GM12872 (cell line): ENCODE measurements at regions not wholly inside any gene's neighbourhood (a gene's known extent, or its start where the extent isn't known, plus 50 kb on each side); places are given as distances from the start of the nearest gene placed in this dataset.

Source experiments
- TF ChIP-seq, protein P1 (sequence below): IDR thresholded peaks from 3 replicates; pipeline ENCODE4 v1.5.1; 2011; ENCODE audit warnings: low read depth, mild to moderate bottlenecking, low read length, moderate library complexity; ENCODE audit not compliant: insufficient read depth

DNA sequence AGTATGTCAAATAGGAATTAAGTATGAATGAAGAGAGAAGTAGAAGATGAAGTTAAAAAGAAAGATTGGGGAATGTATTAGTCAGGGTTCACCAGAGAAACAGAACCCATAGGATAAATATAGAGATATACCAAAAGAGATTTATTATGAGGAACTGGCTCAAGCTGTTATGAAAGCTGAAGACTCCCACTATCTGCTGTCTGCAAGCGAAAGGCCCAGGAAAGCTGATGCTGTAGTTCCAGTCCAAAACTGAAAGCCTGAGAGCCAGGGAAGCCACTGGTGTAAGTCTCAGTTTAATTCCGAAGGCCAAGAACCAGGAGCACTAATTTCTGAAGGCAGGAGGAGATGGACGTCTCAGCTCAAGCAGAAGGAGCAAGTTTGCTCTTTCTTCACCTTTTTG lies 200.9 kb upstream of the FN1 start:
- TF ChIP-seq, protein P1, sequence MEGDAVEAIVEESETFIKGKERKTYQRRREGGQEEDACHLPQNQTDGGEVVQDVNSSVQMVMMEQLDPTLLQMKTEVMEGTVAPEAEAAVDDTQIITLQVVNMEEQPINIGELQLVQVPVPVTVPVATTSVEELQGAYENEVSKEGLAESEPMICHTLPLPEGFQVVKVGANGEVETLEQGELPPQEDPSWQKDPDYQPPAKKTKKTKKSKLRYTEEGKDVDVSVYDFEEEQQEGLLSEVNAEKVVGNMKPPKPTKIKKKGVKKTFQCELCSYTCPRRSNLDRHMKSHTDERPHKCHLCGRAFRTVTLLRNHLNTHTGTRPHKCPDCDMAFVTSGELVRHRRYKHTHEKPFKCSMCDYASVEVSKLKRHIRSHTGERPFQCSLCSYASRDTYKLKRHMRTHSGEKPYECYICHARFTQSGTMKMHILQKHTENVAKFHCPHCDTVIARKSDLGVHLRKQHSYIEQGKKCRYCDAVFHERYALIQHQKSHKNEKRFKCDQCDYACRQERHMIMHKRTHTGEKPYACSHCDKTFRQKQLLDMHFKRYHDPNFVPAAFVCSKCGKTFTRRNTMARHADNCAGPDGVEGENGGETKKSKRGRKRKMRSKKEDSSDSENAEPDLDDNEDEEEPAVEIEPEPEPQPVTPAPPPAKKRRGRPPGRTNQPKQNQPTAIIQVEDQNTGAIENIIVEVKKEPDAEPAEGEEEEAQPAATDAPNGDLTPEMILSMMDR, result no peak

DNA sequence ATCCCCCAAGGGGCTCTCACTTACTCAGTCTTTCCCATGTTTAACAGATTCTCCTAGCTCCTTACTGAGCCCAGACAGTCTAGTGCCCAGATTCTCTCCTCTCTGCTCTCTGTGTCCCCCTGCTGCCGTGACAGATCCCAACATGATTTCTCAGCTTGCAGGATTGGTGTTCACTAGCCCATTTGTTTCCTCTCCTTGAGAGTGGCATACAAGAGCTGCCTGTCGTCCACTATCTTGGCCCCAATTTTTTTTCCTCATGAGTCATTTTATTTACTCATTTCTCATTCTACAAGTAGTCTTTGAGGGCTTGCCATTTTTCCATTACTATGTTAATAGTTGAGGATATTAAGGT lies 199.9 kb upstream of the FN1 start:
- TF ChIP-seq, protein P1, result no peak

DNA sequence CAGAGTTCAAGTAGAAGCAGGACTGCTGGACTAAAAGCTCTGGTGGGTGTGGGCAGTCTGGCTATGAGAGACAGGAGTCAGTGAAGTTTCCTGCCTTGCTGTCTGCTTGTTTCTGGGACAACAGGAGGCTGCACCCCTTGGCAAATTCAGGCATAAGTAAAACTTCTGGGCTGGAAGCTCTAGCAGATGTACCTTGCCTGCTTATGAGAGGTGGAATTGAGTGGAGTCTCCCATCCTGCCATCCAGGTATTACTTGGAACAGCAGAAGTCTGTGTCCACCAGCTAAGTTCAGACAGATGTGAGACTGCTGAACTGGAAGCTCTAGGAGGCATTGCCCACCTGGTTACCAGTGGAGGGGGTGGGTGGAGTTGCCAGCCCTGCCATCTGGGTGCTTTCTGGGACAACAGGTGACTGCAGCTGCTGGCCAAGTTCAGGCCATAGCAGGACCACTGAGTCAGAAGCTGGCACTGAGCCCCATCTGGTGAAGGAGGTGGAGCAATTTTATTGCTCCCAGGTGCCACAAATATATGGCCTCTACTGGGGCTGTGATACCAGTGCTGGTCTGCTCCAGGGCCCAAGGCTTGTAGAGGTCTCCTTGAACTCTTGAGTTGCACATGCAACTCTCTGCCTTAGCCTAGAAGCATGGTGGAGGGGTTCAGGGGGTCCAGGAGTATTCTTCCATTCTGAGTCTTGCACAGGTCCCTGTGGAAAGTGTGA lies 199.4 kb upstream of the FN1 start:
- TF ChIP-seq, protein P1, result no peak

DNA sequence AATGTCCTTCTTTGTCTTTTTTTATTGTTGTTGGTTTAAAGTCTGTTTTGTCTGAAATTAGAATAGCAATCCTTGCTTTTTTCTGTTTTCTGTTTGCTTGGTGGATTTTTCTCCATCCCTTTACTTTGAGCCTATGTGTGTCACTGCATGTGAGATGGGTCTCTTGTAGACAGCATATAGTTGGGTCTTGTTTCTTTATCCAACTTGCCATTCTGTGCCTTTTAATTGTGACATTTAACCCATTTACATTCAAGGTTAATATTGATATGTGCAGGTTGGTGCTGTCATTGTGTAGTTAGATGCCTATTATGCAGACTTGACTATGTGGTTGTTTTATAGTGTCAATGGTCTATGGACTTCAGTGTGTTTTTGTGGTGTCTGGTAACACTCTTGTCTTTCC lies 197.5 kb upstream of the FN1 start:
- TF ChIP-seq, protein P1, result no peak

DNA sequence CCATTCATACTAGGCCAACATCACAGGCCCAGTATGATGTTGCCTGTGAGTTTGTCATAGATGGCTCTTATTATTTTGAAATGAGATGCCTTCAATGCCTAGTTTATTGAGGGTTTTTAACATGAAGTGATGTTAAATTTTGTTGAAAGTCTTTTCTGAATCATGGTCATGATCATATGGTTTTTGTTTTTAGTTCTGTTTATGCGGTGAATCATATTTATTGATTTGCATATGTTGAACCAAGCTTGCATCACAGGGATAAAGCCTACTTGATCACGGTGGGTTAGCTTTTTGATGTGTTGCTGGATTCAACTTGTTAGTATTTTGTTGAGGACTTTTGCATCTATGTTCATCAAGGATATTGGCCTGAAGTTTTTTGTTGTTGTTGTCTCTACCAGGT lies 195.8 kb upstream of the FN1 start:
- TF ChIP-seq, protein P1, result no peak

DNA sequence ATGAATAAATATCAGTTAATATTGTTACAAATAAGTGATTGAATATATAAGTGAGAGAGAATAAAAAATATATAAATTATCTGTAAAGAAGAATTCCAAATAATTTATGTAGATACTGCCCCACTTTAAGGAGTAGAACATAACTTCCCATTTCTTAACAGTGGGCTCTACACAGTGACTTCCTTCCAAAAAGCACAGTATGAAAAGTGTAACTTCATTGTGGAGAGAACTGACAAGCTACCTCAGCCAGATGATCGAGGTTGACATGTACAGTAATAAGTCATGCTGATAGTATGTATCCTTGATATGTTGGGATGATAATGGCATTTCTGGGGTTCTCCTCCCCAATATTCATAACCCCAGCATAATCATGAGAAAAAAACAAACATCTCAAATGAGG lies 191.9 kb upstream of the FN1 start:
- TF ChIP-seq, protein P1, result no peak

DNA sequence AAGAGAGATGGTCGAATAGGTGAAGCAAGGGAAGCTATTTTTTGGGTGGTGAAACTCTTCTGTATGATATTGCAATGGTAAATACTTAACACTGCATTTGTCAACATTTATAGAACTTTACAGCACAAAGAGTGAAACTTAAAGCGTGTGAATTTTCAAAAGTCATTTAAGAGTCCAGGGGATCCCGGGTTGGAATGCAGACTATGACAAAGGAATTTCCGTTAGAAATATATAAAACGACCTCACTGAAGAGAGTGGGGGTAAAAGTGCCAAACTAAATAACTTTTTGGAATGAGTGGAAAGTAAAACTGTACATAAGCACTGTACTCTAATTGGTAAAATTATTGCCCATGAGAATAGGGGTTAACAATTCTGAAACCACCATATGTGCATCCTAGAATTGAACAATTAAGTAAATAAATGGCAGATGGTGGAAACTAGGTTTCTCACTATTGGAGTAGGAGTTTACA lies 191.0 kb upstream of the FN1 start:
- TF ChIP-seq, protein P1, result no peak

DNA sequence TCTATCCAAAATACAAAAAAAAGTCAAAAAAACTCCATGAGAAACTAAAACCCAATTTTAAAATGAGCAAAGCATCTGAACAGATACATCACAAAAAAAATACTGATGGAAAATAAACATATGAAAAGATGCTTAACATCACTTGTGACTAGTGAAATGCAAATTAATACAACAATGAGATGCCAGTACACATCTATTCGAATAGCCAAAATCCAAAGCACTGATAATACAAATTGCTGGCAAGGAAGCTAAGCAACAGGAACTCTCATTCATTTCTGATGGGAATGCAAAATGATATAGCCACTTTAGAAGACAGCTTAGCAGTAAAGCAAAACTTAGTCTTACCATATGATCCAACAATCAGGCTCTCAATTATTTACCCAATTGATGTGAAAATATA lies 190.2 kb upstream of the FN1 start:
- TF ChIP-seq, protein P1, result no peak
